Endothelial cell of umbilical vein (primary cell): ENCODE measurements at regions not wholly inside any gene's neighbourhood (a gene's known extent, or its start where the extent isn't known, plus 50 kb on each side); places are given as distances from the start of the nearest gene placed in this dataset.

ENCODE experiments used
- BruUV-seq: library from RNA; stranded (reverse); fragments of 400-500 nt; replicated peaks from 2 replicates; lab custom pipeline; 2021; lab: Mats Ljungman, UMichigan
- CTCF ChIA-PET: fragments of 300-600, 350-600 bp; sonication (Branson Sonifier 250); formaldehyde crosslinking; loops from one replicate; lab custom pipeline; 2021; ENCODE audit warnings: antibody characterized with exemption, inconsistent platforms; lab: Charles Lee
- POLR2A ChIA-PET: fragments of 300-600, 350-600 bp; sonication (Branson Sonifier 250); formaldehyde crosslinking; loops from one replicate; lab custom pipeline; 2021; ENCODE audit warnings: antibody characterized with exemption, inconsistent platforms; lab: Charles Lee
- DNase-seq: peaks from one replicate; pipeline ENCODE4 v3.0.0-alpha.2; 2011; ENCODE audit warnings: low read depth, low spot score
- FAIRE-seq: peaks from 2 replicates; lab custom pipeline; 2011; peaks lifted over from hg19 to GRCh38; lab: Jason Lieb, UNC
- H2AFZ ChIP-seq: 2 replicates; pipeline ENCODE4 v1.6.0; 2012; ENCODE audit warnings: low read depth, low read length, control low read depth, inconsistent platforms
- H3K27ac ChIP-seq: 2 replicates; pipeline ENCODE4 v1.5.1; 2011; ENCODE audit warnings: low read depth, mild to moderate bottlenecking, control low read depth, low read length, moderate library complexity; ENCODE audit not compliant: insufficient read depth
- H3K27me3 ChIP-seq, 2 experiments: 2 replicates each; pipeline versions ENCODE4 v1.6.0 to v1.6.1; 2011; ENCODE audit warnings: low read length in 2 of 2, mixed read lengths in 1 of 2; ENCODE audit not compliant: control insufficient read depth in 2 of 2, insufficient read depth in 2 of 2
- H3K36me3 ChIP-seq, 2 experiments: 2 replicates in 1 of 2; 3 replicates in 1 of 2; pipeline ENCODE4 v1.5.1; 2011; ENCODE audit warnings: low read length in 2 of 2, mild to moderate bottlenecking in 1 of 2, moderate library complexity in 1 of 2; ENCODE audit not compliant: control insufficient read depth in 2 of 2, insufficient read depth in 2 of 2; ENCODE audit errors: extremely low read depth in 1 of 2
- H3K4me1 ChIP-seq: 3 replicates; pipeline ENCODE4 v1.5.1; 2011; ENCODE audit warnings: mild to moderate bottlenecking, low read length; ENCODE audit not compliant: control insufficient read depth, insufficient read depth; ENCODE audit errors: extremely low read depth
- H3K4me2 ChIP-seq: 2 replicates; pipeline ENCODE4 v1.6.1; 2011; ENCODE audit warnings: low read length, control low read depth, mixed read lengths; ENCODE audit not compliant: insufficient read depth
- H3K4me3 ChIP-seq, 3 experiments: fragments of 200-600 bp in 1 of 3; sonication (generic), shearing (Covaris generic) in 1 of 3; replicated peaks in 1 of 3; 2 replicates each; pipeline ENCODE4 v1.5.1; 2011 to 2016; ENCODE audit warnings: control low read depth in 3 of 3, low read length in 3 of 3, mild to moderate bottlenecking in 2 of 3, inconsistent platforms in 1 of 3, low read depth in 1 of 3, moderate library complexity in 1 of 3; ENCODE audit not compliant: insufficient read depth in 1 of 3
- H3K79me2 ChIP-seq: 2 replicates; pipeline ENCODE4 v1.6.0; 2012; ENCODE audit warnings: low read length, inconsistent platforms; ENCODE audit not compliant: control insufficient read depth, insufficient read depth
- H3K9ac ChIP-seq: replicated peaks from 2 replicates; pipeline ENCODE3; 2011; ENCODE audit warnings: low read length, control low read depth; ENCODE audit not compliant: insufficient read depth; ENCODE audit errors: extremely low read depth
- H3K9me1 ChIP-seq: replicated peaks from 3 replicates; pipeline ENCODE4 v1.6.0; 2011; ENCODE audit warnings: mild to moderate bottlenecking, low read length; ENCODE audit not compliant: control insufficient read depth, insufficient read depth; ENCODE audit errors: extremely low read depth
- H3K9me3 ChIP-seq: replicated peaks from 2 replicates; pipeline ENCODE4 v1.5.1; 2012; ENCODE audit warnings: low read length, inconsistent platforms; ENCODE audit not compliant: control insufficient read depth, insufficient read depth
- H4K20me1 ChIP-seq: replicated peaks from 2 replicates; pipeline ENCODE3; 2011; ENCODE audit warnings: mild to moderate bottlenecking, low read length; ENCODE audit not compliant: control insufficient read depth, insufficient read depth; ENCODE audit errors: extremely low read depth
- EZH2 ChIP-seq: IDR thresholded peaks from 2 replicates; pipeline ENCODE4 v1.6.1; 2012; ENCODE audit warnings: borderline replicate concordance, low read depth, mild to moderate bottlenecking, moderate library complexity, low read length, inconsistent platforms; ENCODE audit not compliant: severe bottlenecking
- FOS ChIP-seq: IDR thresholded peaks from 2 replicates; pipeline ENCODE4 v1.6.1; 2011; ENCODE audit warnings: mild to moderate bottlenecking, low read length, moderate library complexity, borderline replicate concordance; ENCODE audit not compliant: insufficient read depth
- POLR2AphosphoS5 ChIP-seq: IDR thresholded peaks from 2 replicates; pipeline ENCODE4 v1.6.1; 2012; ENCODE audit warnings: low read depth, mild to moderate bottlenecking, control low read depth, low read length, moderate library complexity; ENCODE audit not compliant: insufficient read depth
- dilution Hi-C: fragments of 300-500 bp; cut with MboI; formaldehyde crosslinking; loops from one replicate; pipeline ENCODE4 v1.15.0; 2019; ENCODE audit warnings: low sequenced_read_pairs; ENCODE audit not compliant: extremely low pct_ligation_motif_present
- intact Hi-C: fragments of 100-400 bp; cut with micrococcal nuclease; formaldehyde crosslinking; loops from one replicate; pipeline ENCODE4 v1.10.0; 2022
- TF ChIP-seq, protein P1 (sequence below): IDR thresholded peaks from 2 replicates; pipeline ENCODE4 v1.6.1; 2011; ENCODE audit not compliant: insufficient read depth, insufficient read length
- TF ChIP-seq, protein P2 (sequence below), 2 donors: IDR thresholded peaks; 1 replicate in 1 of 2; 2 replicates in 1 of 2; pipeline ENCODE4 v1.5.1; 2011; ENCODE audit warnings: low read length in 2 of 2, mild to moderate bottlenecking in 2 of 2, moderate library complexity in 2 of 2, control low read depth in 1 of 2, inconsistent platforms in 1 of 2, low read depth in 1 of 2; ENCODE audit not compliant: insufficient read depth in 1 of 2; ENCODE audit errors: extremely low read depth in 1 of 2

DNA sequence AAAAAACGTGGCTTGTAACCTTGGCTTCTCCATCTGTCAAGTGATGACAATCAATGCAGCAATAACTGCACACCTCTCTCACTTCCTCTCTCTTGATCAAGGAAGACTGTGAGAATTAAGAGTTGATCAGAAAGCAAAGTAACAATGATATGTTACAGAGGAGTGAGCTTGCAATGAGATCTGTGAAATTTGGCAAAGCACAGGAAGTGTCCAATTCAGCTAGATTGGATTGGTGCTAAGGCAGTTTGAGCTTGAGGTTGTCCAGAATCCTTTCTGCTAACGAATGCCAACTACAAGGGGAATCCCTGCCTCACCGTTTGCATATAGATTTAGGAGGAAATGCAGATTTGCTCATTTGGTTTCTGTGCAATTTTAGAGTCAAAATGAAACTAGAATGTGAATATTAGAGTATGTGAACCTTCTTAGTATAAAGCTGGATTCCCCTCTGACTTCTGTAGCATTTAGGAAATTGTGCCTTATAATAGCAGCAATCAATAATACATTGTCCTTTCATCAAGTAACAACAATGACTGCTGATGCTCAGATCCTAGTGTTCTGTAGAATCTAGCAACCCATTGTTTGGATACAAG, 346.4 kb downstream of the PTTG2 start:
- TF ChIP-seq EZH2 (no peak), POLR2AphosphoS5 (no peak), FOS (no peak)
- TF ChIP-seq, protein P1, sequence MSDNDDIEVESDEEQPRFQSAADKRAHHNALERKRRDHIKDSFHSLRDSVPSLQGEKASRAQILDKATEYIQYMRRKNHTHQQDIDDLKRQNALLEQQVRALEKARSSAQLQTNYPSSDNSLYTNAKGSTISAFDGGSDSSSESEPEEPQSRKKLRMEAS = no peak
- TF ChIP-seq, protein P2, sequence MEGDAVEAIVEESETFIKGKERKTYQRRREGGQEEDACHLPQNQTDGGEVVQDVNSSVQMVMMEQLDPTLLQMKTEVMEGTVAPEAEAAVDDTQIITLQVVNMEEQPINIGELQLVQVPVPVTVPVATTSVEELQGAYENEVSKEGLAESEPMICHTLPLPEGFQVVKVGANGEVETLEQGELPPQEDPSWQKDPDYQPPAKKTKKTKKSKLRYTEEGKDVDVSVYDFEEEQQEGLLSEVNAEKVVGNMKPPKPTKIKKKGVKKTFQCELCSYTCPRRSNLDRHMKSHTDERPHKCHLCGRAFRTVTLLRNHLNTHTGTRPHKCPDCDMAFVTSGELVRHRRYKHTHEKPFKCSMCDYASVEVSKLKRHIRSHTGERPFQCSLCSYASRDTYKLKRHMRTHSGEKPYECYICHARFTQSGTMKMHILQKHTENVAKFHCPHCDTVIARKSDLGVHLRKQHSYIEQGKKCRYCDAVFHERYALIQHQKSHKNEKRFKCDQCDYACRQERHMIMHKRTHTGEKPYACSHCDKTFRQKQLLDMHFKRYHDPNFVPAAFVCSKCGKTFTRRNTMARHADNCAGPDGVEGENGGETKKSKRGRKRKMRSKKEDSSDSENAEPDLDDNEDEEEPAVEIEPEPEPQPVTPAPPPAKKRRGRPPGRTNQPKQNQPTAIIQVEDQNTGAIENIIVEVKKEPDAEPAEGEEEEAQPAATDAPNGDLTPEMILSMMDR (IDR thresholded peaks at IDR 0.05; ENCODE audit: extremely low read depth in 1 of 2, insufficient read depth in 1 of 2, low read depth in 1 of 2, low read length in 2 of 2) = no peak
- Histone ChIP-seq H3K27ac (no peak overlapping the region), H3K9ac (no peak overlapping the region), H3K27me3 (no peaks in the 10 kb centered on the region), H3K36me3 (no peaks in the 10 kb centered on the region), H3K9me1 (no peaks in the 10 kb centered on the region), H3K4me1 (peaks cover 2% of the 10 kb centered on the region), H2AFZ (no peak overlapping the region), H3K9me3 (no peaks in the 10 kb centered on the region), H4K20me1 (no peaks in the 10 kb centered on the region), H3K4me3 (no peak overlapping the region), H3K79me2 (no peaks in the 10 kb centered on the region), H3K4me2 (no peak overlapping the region)
- POLR2A ChIA-PET = interaction anchor here (0.7 kb wide), 1 partner anchor 131 kb away, joined by 4 read pairs; no protein-coding TSS in a partner anchor
- dilution Hi-C loops (no loop called here), intact Hi-C loops (no loop called here)
- DNase-seq (no peak), FAIRE-seq (no peak)
- CTCF ChIA-PET = interaction anchor here (0.5 to 1.2 kb wide), 2 partner anchors 13 to 91 kb away, joined by 5 to 7 read pairs; no protein-coding TSS in a partner anchor
- BruUV-seq = no TSS peak
